ENCODE measurements at regions not wholly inside any gene's neighbourhood (a gene's known extent, or its start where the extent isn't known, plus 50 kb on each side); places are given as distances from the start of the nearest gene placed in this dataset.
"Not testable (repeated sequence)": the region's sequence is repeated elsewhere in the genome, so short reads cannot be mapped to it uniquely, and the experiment has no call there.

DNA sequence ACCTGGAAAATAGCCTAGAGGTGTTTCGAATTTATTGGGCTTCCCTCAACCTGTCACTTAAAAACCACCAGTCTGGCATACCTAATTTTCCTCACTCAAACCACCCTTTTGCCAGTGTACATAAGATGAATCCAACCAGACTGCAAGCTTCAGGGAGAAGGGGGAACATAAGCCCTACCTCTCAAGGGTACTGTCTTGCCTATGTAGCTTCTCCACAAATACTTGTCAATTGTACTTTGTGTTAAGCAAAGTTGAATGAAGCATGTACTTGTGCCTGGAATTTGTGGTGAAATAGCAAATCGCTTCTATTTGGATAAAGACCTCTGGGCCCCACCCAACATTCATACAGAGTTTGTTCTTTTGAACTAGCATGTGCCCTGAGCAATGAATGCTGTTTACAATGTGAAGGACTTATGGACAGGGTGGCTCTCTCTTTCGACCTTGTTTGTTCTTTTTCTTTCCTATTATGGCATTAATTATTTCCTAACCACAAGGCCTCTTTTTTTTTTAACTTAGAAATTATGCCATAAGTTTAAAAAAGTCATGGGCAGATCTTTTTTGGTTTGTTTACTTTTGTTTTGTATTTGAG lies 580.2 kb downstream of the EBF1 start:
- DNase-seq (ENCODE audit: low read depth in 2 of 2), result no peak

DNA sequence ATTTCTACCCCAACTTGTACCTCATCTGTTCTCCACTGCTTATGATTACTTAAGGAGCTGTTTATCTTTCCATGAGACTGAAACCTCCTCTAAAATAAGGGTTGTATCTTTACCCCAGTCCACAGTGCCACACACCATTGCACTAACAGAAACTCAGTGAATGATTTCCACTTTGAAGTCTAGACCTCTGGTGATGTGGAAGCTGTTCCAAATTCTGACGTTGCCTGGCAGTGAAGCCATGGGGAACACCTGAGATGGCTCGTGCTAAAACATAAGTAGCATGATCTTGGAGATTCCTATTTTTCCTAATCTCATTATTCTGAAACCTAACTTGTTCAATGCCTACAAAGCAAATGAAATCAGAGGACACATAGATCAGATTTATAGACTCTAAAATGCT lies 583.2 kb downstream of the EBF1 start:
- DNase-seq (ENCODE audit: low read depth in 2 of 2), result no peak

DNA sequence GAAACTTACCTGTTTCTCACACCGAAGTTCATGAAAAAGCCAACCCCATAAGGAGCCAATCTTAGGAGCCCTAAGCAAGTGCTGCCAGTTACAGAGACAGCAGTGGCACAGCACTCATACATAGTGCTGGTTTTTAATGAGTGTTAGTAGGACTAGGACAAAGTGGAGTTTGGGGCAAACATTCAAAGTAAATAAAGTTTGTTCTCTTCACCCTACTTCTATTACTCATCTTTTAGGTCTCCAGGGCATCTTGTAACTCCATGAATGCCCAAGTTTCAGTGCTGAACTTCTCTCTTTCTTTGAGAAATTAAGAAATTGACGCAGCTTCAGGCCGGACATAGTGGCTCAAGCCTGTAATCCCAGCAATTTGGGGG lies 584.7 kb downstream of the EBF1 start:
- no peak for DNase-seq (ENCODE audit: low read depth in 2 of 2)

DNA sequence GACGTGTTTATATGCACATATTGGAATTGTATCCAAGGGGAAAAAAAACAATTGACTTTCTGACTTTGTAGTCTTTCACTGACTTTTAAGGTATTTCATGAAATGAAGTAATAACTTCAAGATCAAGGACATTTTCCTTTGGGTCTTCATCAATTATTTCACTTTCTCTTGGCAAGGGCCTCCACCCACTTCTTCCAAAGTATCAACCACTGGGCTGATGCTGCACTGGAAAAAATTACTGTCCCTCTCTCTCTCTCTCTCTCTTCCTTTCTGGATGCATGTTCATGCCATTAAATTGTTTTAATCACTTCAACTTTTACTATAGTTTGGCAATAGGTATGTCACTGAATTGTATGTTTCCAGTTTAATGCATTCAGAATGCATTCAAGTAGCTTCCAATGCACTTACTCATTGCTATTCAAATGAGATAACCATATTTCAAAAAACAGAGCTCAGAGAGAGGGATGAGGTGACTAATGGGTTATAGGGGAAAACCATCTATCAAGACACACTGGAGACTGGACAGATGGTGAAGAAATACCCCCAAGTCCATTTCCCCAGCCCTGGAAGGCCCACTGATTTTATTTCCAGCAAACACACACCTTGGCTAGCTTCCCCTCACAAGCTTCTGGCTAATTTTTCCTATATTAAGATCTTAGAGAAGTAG lies 585.3 kb downstream of the EBF1 start:
- DNase-seq (ENCODE audit: low read depth in 2 of 2), result no peak

DNA sequence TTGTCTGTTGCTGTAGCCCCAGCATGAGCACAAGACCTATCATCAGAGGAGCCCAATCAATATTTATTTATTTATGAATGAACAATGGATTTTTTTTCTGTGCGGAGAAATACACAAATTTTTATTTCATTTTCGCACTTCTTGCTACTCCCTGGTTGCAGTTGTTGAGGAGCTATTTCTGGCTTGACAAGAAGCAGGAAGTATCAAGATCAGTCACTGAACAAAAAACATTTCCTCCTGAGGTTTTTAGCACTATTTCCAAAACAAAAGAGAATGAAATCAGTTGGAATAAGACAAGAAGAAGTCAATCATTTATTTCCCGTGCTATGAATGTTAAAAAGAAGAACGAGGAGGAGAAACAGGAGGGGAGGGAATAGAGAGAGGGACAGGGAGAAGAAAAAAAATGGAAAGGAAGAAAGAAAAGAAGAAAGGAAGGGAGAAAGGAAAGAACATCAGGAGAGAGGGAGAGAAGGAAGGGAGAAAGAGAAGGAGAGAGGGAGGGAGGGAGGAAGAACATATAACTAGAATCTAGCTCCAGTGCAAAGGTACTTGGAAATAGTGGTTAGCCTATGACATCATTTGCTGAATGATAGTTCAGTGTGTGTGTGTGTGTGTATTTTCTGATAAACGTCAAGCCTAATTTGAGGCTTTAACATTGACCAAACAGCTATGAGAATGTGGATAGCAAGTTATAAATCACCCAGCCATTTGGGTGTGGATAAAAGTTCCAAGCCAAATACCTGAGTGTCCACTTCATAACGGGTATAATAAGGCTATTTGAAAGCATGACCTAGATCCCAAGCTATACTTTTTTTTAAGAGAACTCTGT lies 586.0 kb downstream of the EBF1 start:
- no peak for DNase-seq (ENCODE audit: low read depth in 2 of 2)

DNA sequence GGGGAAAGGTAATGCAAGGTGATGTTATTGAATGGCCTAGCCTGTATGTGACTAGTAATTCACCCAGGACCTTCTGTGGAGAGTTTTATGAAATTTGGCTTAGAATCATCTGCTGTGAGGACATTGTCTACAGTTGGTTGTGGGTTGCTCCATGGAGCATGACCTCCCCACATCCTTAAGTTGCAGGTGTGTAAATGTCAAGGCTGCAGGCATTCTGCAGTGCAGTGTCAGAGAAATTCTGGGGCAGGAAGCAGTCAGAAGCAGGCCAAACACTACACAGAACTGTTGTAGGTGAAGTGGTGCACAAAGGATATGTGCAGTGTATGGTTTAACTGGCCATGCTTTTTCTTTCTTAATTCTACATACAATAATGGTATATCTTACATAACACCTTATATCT lies 588.3 kb downstream of the EBF1 start:
- DNase-seq (ENCODE audit: low read depth in 2 of 2), result no peak

DNA sequence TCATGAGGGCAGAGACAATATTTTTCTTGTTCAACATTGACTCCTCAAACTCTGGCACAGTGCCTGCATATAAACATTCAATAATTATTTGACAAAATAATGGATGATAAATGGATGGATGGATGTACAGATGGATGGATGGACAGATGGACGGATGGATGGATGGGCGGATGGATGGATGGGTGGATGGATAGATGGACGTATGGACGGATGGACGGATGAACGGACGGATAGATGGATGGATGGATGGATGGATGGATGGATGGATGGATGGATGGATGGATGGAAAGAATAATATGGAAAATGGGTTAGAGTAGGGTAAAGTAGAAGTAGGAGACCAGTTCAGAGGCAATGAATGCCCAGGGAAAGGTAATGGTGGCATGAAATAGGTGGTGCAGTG lies 589.2 kb downstream of the EBF1 start:
- DNase-seq (ENCODE audit: low read depth in 2 of 2), result no peak

DNA sequence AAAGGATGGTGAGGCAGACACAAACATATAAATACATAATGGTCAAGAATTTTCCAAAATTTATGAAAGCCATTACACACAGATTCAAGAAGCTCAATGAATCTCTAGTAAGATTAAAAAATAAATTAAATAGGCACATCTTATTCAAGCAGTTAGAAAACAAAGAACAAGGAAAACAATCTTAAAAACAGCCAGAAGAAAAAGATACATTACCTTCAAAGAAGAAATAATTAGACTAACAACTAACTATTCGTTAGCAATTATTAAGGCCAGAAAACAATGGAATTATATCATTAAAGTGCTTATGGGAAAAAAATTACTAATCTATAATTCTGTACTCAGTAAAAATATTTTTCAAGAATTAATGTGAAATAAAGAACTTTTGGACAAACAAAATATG lies 593.1 kb downstream of the EBF1 start:
- no peak for DNase-seq (ENCODE audit: low read depth in 2 of 2)

DNA sequence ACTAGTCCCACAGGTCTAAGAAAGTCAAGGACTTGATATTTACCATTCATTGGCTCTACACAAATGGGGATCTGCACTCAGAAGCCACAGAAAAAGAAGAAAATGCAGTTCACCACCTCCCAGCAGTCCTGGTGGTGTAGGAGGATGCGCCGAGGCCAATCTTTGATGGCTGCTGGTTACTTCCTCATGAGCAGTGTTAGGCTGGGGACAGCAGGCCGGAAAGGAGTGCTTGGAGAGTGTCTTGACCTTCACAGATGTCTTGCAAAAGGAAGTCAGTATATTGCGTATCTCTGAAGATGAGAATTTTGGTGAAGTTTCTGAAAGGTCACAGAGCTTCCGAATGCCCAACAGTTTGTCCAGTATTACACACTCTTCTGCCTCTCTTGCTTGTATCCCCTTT lies 597.0 kb downstream of the EBF1 start:
- DNase-seq (ENCODE audit: low read depth in 2 of 2), result no peak

DNA sequence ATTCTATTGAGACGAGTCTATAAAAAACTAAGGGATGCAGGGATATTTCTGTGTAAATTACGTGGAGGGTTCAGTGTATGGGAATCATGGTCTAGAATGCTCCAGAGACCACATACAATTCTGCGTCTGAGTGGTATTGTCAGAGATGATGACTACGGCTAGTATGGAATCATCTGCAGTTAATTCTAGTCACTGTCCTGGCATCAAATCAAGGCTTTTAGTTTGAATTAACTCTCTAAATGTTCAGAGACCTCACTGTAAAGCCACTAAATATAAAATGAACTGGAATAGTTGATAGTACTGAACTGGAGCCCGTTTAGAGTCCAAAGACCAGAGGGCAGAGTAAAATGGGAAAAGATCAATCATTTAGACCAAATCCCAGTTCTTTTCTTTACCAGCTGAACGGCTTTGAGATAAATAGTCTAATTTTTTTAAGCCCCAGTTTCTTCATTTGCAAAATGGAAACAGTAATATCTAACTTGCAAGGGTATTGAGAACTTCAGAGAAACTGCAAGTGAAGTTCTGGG lies 599.8 kb downstream of the EBF1 start:
- no peak for DNase-seq (ENCODE audit: low read depth in 2 of 2)

DNA sequence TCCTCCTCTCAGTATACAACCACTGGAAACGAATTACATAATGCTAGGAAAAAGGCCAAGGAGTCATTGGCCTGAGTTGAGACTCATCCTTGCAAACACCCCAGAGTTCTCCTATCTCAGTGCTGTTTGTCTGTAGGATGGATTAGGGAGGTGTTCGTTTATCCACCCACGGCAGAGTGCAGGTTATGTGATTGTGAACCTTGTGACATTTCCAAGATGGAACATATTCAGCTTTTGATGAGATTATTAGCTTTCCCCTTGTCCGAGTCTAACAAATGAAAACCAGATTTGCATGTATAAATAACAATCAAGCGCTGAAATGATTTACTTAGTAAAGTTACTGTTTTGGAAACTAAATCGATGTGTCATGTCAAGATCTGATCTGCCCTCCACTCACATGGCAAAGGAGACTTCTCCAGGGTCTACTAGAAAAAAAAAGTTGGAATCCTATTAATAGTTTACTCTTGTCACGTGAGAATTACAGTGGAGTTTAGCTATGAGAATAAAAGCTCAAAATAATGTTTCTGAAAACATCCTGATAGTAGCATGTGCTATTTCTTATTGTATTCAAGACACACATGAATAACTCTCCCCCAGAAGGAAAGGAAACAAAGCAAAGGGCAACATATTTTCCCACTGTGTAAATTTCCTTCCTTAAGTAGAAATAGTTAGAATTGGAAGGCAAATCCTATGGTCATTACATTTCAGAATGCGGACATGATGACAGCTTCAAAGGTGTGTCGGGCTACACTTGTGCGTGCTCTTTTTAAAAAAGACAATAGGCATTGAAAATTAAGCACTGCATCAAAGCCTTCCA lies 600.4 kb downstream of the EBF1 start:
- no peak for DNase-seq (ENCODE audit: low read depth in 2 of 2)

DNA sequence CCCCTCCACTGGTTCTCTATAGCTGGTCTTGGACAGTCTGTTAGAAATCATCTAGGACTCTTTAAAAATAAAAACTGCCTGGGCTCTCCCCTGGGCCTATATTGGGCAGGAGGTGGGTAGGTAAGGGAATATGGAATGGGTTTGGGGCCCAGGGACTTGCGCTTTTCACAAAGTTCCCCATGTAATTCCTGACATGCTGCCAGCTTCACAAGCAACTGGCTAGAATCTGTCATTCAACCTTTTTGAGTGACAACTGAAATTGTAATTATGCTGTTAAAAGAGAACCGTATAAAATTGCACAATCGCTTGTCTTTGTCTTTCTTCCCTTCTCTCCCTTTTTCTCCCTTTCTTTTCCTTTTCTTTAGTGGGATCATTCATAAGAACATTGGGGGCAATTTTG lies 603.1 kb downstream of the EBF1 start:
- no peak for DNase-seq (ENCODE audit: low read depth in 2 of 2)

DNA sequence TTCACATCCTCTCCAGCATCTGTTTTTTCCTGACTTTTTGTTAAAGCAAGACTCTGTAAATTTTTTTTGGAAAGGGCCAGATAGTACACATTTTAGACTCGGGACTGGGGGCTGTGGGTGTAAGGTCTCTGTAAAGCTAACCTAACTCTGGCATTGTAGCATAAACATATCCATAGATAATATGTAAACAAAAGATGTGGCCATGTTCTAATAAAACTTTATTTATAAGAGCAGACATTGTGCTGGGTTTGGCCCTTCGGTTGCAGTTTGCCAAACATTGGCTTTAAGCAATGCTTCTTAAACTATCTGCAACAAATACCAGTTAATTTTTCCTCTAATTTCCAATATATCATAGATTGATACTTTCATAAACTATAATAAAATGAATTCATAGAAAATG lies 605.2 kb downstream of the EBF1 start:
- DNase-seq (ENCODE audit: low read depth in 2 of 2), result no peak

DNA sequence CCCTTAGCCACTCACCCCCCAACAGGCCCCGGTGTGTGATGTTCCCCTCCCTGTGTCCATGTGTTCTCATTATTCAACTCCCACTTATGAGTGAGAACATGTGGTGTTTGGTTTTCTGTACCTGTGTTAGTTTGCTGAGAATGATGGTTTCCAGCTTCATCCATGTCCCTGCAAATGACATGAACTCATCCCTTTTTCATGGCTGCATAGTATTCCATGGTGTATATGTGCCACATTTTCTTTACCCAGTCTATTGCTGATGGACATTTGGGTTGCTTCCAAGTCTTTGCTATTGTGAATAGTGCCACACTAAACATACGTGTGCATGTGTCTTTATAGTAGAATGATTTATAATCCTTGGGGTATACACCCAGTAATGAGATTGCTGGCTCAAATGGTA lies 605.7 kb downstream of the EBF1 start:
- not testable (repeated sequence) for DNase-seq (ENCODE audit: low read depth in 2 of 2)

DNA sequence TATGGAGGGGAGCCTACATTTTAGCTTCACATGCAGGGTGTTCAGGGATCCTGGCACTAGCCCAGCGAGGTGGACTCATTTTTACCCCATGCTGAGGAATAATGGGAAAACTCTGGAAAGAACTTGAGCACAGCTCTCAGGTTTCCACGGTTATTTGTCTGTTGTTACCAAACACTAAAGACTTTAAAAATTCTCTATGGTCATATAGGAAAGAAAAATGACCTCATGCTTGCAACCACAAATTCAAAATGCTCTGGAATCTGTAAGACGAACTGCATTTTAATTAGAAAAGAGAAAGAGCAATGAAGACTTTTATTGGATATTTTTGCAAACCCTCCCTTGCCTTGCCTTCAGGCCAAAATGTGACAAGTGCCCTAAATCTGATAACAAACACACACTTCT lies 606.9 kb downstream of the EBF1 start:
- no peak for DNase-seq (ENCODE audit: low read depth in 2 of 2)

DNA sequence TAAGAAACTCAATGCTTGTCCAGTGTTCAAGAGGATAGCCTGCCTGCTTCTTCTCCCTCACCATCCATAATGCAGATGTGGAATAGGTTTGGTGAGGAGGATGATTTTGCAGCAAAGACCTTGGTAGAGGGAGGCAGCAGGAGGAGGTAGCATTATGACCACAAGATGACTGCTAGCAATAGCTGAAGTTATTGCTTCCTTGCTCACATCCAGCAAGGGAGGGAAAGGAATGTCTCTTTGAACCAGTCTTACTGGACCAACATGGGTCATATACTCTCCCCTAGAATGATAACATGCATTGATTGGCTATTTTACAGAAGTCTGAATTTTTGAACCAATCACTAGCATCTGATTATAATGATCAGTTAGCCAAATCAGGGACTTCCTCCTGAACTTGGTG lies 607.6 kb downstream of the EBF1 start:
- DNase-seq (ENCODE audit: low read depth in 2 of 2), result no peak

DNA sequence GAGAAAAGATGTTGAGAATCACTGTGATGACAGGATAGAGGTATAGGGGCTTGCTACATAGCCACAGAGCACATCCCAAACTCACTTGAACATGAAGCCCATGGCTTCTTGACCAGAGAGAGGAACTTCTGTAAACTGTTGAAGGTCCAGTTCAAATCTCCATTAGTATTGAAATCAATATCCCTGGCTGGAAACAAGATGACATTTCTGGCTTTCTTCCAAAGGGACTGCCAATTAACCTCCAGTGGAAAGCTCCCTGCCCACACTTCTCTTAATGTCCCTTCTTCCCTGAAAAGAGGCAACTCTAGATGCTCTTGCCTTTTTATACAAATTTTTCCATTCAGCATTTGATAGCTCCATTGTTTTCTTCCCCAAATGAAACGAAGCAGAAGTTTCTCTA lies 612.1 kb downstream of the EBF1 start:
- DNase-seq (ENCODE audit: low read depth in 2 of 2), result no peak

DNA sequence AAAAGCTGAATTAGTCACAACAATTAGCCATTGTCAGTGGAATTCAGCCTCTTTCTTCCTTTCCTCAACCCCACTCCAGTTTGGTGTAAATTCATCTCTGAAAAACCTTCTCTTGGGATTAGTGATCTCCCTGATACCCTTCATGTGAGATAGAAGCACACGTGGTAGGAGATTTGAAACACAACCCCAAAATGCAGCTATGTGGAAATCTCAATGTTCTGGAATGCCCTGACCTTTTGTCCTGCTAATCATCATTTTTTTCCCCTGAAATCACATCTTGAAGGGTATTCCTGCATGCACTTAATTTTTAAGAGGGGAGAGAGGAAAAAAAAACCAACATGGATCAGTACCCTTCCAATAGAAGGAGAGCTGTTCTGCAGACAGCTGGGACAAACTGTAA lies 612.6 kb downstream of the EBF1 start:
- no peak for DNase-seq (ENCODE audit: low read depth in 2 of 2)

DNA sequence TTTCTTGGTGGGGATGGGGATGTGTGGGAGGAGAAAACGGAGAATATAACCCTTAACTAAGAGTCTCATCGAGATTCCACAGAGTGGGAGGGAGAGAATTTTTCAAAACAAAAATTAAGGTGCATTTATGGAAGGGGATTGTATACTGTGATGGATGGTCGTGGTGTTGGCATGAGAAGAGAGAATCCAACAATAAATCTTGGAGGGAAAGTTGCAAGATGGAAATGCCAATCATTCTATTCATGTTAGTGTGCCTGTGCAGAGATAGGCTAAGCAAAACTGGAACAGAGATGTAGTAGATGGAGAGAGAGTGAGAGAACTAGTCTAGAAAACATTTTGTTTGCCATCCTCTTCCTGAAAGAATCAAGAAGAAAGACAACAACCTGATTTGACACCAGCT lies 613.1 kb downstream of the EBF1 start:
- no peak for DNase-seq (ENCODE audit: low read depth in 2 of 2)

DNA sequence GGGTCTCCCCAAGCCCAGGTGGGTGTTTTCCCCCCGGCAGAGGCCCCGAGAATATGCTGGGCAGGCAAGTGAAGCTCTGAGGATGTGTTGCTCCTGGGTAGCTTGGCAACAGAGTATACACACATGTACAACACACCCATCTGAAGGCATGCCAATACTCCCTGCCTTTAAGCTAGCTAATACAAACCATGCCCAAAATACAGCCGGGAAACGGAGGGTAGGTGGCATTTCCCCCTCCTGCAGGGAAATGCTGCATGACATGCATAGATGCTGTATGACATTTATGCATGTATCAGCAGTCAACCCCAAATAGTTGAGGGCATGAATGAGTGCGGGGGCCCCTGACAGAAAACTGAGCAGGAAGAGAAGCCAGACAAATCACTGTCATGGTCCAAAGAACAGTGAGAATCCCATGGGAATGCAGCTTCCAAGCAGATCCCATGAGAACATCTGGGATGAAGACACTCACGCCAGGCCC lies 614.1 kb downstream of the EBF1 start:
- no peak for DNase-seq (ENCODE audit: low read depth in 2 of 2)

DNA sequence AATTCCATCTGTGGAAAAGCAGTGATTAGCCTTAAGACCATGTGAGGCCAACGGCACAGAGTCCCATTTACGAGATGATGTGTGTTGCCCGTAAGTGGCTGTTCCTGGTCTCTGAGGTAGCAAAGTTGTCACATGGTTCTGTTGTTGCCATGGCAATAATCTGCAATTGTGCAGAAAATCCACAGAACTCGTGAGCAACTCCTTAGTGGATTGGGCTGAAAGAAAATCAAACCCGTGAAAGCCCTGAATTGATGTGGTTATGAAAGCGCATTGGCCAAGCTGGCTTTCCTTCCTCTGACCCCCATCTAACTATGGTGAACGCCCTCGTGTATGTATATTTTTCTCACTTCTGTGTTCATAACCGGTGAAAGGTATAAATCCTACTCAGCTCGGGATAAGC lies 614.7 kb downstream of the EBF1 start:
- DNase-seq (ENCODE audit: low read depth in 2 of 2), result no peak

DNA sequence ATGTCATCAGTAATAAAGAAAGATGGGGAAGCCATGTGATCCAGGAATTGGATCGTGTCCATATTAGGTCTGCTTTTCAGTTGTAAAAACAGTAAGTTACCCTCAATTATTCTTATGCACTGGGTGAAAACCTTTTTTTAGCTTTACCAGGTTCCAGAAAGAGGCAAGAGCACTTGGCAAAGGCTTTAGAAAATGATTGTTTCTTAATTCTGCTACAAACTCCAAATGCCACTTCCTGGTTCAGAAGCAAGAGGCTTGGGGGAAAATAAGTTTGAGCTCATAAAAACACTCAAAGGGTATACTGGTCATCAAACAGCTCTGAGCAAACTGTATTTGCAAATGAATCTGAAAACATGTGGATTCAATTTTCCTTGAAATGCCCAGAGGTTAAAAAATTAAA lies 615.6 kb downstream of the EBF1 start:
- DNase-seq (ENCODE audit: low read depth in 2 of 2), result no peak
